ENCODE measurements at regions not wholly inside any gene's neighbourhood (a gene's known extent, or its start where the extent isn't known, plus 50 kb on each side); places are given as distances from the start of the nearest gene placed in this dataset.

- Mint-ChIP-seq H3K36me3 (ENCODE audit: insufficient read depth, unreplicated experiment) (no peaks in the 10 kb centered on the region), H3K4me3 (ENCODE audit: unreplicated experiment) (no peak overlapping the region), H3K9me3 (ENCODE audit: unreplicated experiment) (peaks cover 6% of the 10 kb centered on the region), H3K27ac (ENCODE audit: low read depth, unreplicated experiment) (no peak overlapping the region), H3K4me1 (ENCODE audit: insufficient read depth, unreplicated experiment) (no peaks in the 10 kb centered on the region), H3K27me3 (ENCODE audit: insufficient read depth, unreplicated experiment) (peaks cover 41% of the 10 kb centered on the region)
- ChIA-PET CTCF (interaction anchor here (0.6 kb wide), 1 partner anchor 637 kb away, joined by 3 read pairs; no protein-coding TSS in a partner anchor), POLR2A (no interaction called here)
- intact Hi-C loops (cut with micrococcal nuclease): no loop called here
- DNase-seq (ENCODE audit: unreplicated experiment): no peak
- BruUV-seq (replicated peaks): no TSS peak
- no peak for TF ChIP-seq CTCF (IDR thresholded peaks at IDR 0.05; ENCODE audit: unreplicated experiment)
Observed at GRCh38 chrX:114361076-114361725, 222.7 kb upstream of the HTR2C start.

GRCh38 chrX:114363346-114363745, 220.5 kb upstream of the HTR2C start:
- peaks cover 20% of the 10 kb centered on the region for H3K27me3 Mint-ChIP-seq (ENCODE audit: insufficient read depth, unreplicated experiment)

GRCh38 chrX:114365065-114365834, 218.6 kb upstream of the HTR2C start:
- H3K27me3 Mint-ChIP-seq (ENCODE audit: insufficient read depth, unreplicated experiment): peaks cover 16% of the 10 kb centered on the region
- H3K4me3 Mint-ChIP-seq (ENCODE audit: unreplicated experiment): no peak overlapping the region
- intact Hi-C loops (cut with micrococcal nuclease): no loop called here
- no peaks in the 10 kb centered on the region for H3K4me1 Mint-ChIP-seq (ENCODE audit: insufficient read depth, unreplicated experiment)
- no peak for TF ChIP-seq CTCF (IDR thresholded peaks at IDR 0.05; ENCODE audit: unreplicated experiment)
- no peak for DNase-seq (ENCODE audit: unreplicated experiment)
- no peaks in the 10 kb centered on the region for H3K9me3 Mint-ChIP-seq (ENCODE audit: unreplicated experiment)
- no peak overlapping the region for H3K27ac Mint-ChIP-seq (ENCODE audit: low read depth, unreplicated experiment)
- BruUV-seq (replicated peaks): no TSS peak
- ChIA-PET CTCF (interaction anchor here (1.5 kb wide), 1 partner anchor 22 kb away, joined by 3 read pairs; no protein-coding TSS in a partner anchor), POLR2A (no interaction called here)
- no peaks in the 10 kb centered on the region for H3K36me3 Mint-ChIP-seq (ENCODE audit: insufficient read depth, unreplicated experiment)

More at GRCh38 chrX:114363346-114363745, 220.5 kb upstream of the HTR2C start:
- Mint-ChIP-seq H3K4me1 (ENCODE audit: insufficient read depth, unreplicated experiment) (no peaks in the 10 kb centered on the region), H3K4me3 (ENCODE audit: unreplicated experiment) (no peak overlapping the region), H3K36me3 (ENCODE audit: insufficient read depth, unreplicated experiment) (no peaks in the 10 kb centered on the region), H3K9me3 (ENCODE audit: unreplicated experiment) (no peaks in the 10 kb centered on the region), H3K27ac (ENCODE audit: low read depth, unreplicated experiment) (no peak overlapping the region)
- BruUV-seq (replicated peaks): no TSS peak
- ChIA-PET POLR2A (no interaction called here), CTCF (no interaction called here)
- TF ChIP-seq CTCF (IDR thresholded peaks at IDR 0.05; ENCODE audit: unreplicated experiment): no peak
- no peak for DNase-seq (ENCODE audit: unreplicated experiment)
- intact Hi-C loops (cut with micrococcal nuclease): no loop called here

GRCh38 chrX:114372937-114373336, 210.9 kb upstream of the HTR2C start:
- Mint-ChIP-seq H3K4me3 (ENCODE audit: unreplicated experiment) (no peak overlapping the region), H3K4me1 (ENCODE audit: insufficient read depth, unreplicated experiment) (no peaks in the 10 kb centered on the region), H3K27me3 (ENCODE audit: insufficient read depth, unreplicated experiment) (peaks cover 35% of the 10 kb centered on the region), H3K27ac (ENCODE audit: low read depth, unreplicated experiment) (no peak overlapping the region), H3K36me3 (ENCODE audit: insufficient read depth, unreplicated experiment) (no peaks in the 10 kb centered on the region), H3K9me3 (ENCODE audit: unreplicated experiment) (peaks cover 6% of the 10 kb centered on the region)
- no peak for DNase-seq (ENCODE audit: unreplicated experiment)
- ChIA-PET CTCF (no interaction called here), POLR2A (no interaction called here)
- BruUV-seq (replicated peaks): no TSS peak
- TF ChIP-seq CTCF (IDR thresholded peaks at IDR 0.05; ENCODE audit: unreplicated experiment): no peak
- intact Hi-C loops (cut with micrococcal nuclease): no loop called here

Data from MCF 10A (cell line).